SW 1271 (cell line): ENCODE measurements at regions not wholly inside any gene's neighbourhood (a gene's known extent, or its start where the extent isn't known, plus 50 kb on each side); places are given as distances from the start of the nearest gene placed in this dataset.
"Not testable (repeated sequence)": the region's sequence is repeated elsewhere in the genome, so short reads cannot be mapped to it uniquely, and the experiment has no call there.

Experiments used
- DNase-seq, 2 experiments: peaks; one replicate each; lab custom pipeline; 2025; lab: John Stamatoyannopoulos, UW

DNA sequence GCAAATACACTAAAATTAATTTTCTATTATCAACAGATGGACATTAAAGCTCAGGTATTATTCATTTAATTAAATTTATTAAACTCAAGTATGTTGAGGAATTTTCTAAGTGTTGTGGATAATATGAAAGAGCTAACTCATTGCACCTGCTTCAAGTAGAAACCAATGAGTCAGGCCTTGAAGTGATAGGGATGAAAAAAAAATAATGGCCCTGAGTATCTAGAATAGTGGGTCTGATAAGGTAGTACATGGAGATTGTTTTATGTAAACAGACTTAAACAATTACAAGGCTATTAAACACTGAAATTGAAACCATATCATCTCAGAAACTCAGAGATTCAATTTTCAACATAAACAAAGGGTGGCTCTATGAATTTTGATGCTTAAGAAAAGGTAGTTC is 857.1 kb upstream of the GBE1 start:
- no peak for DNase-seq

DNA sequence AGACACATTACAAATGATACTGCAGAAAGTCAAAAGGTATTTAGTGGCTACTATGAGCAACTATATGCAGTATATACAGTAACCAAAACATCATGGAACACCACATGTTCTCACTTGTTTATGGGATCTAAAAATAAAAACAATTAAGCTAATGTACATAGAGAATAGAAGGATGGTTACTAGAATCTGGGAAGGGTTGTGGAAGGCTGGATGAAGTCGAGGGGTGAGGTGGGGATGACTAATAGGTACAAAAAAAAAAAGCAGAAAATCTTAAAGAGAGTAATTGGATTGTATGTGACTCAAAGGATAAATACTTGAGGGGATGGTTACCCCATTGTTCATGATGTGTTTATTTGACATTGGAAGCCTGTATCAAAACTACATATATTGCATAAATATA is 848.8 kb upstream of the GBE1 start:
- DNase-seq = no peak

- no peak for DNase-seq
Observed at GRCh38 chr3:82607391-82607790, 845.9 kb upstream of the GBE1 start.

DNA sequence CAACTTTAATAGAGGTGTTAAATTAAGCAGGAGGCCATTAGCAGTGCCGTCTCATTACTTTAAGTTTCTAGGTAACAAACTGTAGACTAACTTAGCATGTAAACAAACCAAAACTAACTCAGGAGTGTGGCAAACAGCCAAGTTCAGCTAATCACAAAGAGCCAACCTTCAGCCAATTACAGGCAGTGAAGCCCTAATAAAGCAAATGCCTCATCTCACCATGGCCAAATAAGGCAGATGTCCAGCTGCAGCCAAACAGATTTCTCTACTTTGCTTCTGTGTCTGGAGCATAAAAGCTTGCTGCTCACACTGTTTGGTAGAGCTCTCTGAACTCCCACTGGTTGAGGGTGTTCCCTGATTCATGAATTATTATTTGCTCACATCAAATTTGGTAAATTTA is 835.4 kb upstream of the GBE1 start:
- no peak for DNase-seq

GRCh38 chr3:82595530-82595929 is 834.1 kb upstream of the GBE1 start:
- DNase-seq = no peak

- DNase-seq = no peak
Observed at GRCh38 chr3:82587174-82587573, 825.7 kb upstream of the GBE1 start.

DNA sequence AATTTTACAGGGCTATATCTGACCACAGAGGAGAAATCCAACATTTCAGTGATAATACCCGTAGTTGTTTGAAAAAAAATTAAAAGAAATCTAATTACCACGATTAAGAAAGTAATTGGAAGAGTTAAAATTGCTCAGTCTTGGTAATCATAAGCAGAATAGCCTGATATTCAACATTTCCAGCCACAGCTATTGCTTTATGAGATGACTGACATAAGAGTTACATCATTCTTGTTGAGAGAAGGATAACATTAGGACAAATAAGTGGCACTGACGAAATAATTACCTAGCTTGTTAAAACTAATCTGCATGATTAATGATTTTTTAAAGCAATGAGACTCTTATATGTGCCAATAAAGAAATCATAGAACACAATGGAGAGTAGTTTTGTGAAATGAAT is 825.0 kb upstream of the GBE1 start:
- no peak for DNase-seq

GRCh38 chr3:82586002-82586401 is 824.6 kb upstream of the GBE1 start:
- DNase-seq = not testable (repeated sequence)

GRCh38 chr3:82585591-82585990 is 824.1 kb upstream of the GBE1 start:
- not testable (repeated sequence) for DNase-seq

DNA sequence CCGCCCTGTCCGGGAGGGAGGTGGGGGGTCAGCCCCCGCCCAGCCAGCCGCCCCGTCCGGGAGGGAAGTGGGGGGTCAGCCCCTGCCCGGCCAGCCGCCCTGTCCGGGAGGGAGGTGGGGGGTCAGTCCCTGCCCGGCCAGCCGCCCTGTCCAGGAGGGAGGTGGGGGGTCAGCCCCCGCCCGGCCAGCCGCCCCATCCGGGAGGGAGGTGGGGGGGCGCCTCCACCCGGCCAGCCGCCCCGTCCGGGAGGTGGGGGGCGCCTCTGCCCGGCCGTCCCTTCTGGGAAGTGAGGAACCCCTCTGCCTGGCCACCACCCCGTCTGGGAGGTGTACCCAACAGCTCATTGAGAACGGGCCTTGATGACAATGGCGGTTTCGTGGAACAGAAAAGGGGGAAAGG is 823.4 kb upstream of the GBE1 start:
- not testable (repeated sequence) for DNase-seq

- not testable (repeated sequence) for DNase-seq
Observed at GRCh38 chr3:82584415-82584814, 823.0 kb upstream of the GBE1 start.

GRCh38 chr3:82581350-82581749 is 819.9 kb upstream of the GBE1 start:
- DNase-seq = no peak

GRCh38 chr3:82572721-82573120 is 811.3 kb upstream of the GBE1 start:
- no peak for DNase-seq

- no peak for DNase-seq
Observed at GRCh38 chr3:82568776-82569338, 807.4 kb upstream of the GBE1 start.

DNA sequence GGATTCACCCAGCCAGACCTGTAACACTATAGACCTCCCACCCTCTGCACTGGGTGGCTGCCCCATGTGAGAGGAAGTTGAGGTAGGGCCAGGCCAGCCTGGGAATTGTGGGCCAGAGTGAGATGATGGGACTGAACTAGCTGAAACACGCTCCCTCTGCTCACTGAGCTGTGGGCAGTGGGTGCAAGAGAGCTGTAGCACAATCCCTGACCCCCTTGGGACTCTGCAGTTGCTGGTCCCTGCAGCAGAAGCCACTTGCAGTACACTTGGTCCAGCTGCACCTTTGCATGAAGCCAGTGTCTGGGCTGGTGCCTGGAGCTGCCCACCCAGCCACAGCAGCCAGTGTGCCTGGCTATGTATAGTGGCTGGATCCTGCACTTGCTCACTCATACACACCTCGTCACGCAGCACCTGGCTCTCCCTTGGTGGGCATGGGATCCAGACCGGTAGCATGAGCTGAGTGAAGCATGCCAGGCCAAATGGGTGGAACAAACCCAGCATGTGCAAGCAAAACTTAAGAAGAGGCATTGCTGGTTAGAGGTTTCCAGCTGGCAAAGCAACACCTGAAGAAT is 805.7 kb upstream of the GBE1 start:
- no peak for DNase-seq

DNA sequence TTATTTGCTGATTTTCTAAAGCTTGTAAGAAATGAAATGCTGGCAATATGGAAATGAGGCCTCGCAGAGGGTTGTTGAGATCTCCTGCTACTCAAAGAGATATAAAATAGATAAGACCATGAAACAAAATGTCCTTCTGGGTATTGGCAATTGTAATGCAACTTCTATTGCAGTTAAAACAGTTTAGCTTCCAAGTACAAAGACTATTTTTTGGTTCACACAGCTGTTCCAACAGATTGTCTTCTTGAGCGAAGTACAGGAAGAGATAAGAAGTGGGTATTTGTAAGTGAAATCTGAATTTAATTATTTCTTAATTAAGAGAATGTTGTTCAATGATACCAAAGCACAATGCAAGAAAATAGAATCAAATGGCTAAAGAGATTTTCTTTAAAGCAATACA is 801.5 kb upstream of the GBE1 start:
- no peak for DNase-seq

- no peak for DNase-seq
Observed at GRCh38 chr3:82561784-82562183, 800.3 kb upstream of the GBE1 start.

- no peak for DNase-seq
Observed at GRCh38 chr3:82558081-82558480, 796.6 kb upstream of the GBE1 start.

DNA sequence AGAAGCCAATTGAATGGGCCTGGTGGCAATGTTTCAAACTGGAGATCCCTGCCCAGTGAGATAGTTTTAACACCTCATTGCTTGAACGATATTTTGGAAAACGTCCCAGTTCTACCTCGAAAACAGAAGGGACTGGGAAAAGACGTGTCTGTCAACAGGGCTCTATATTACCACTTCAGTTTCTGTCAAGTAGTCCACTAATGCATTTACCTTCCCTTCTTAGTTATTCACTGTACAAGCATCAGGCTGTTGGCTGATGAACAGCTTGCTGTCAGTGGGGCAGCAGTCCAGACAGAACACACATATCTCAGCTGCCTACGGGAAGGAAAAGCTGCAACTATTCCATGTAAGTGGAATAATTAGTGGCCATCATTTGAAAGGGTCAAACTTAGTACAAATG is 794.7 kb upstream of the GBE1 start:
- DNase-seq = no peak

GRCh38 chr3:82542556-82542955 is 781.1 kb upstream of the GBE1 start:
- DNase-seq = not testable (repeated sequence)

- DNase-seq = no peak
Observed at GRCh38 chr3:82521657-82522056, 760.2 kb upstream of the GBE1 start.

DNA sequence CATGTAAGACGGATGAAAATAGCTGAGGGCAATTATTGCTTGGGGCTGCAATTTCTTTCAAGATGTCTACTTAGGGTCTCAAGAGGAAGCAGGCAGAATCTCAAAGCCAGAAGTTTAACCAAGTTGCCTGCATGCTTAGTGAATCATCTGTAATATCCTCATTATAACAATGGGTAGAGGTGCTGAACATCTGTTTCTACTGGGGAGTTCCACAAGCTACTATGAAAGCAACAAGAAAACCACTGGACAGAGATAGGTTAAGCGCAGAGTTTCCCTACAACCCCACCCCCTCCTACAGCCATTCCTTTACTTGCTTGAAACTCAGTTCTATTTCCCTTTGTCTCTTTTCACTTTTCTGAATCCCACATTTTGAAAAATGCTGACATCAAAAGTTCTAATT is 759.4 kb upstream of the GBE1 start:
- no peak for DNase-seq

GRCh38 chr3:82509951-82510603 is 748.6 kb upstream of the GBE1 start:
- no peak for DNase-seq
